Activated naive CD8-positive, alpha-beta T cell treated with anti-CD3 and anti-CD28 coated beads, Interleukin-2, amount 50 U/mL, for 24 hours (primary cell): ENCODE measurements at regions not wholly inside any gene's neighbourhood (a gene's known extent, or its start where the extent isn't known, plus 50 kb on each side); places are given as distances from the start of the nearest gene placed in this dataset.

Experiments used
- ATAC-seq: fragments of 150-1000 bp; cut with Tn5 transposase; one replicate; pipeline ENCODE4 v1.10.0; 2021
- DNase-seq: peaks from one replicate; pipeline ENCODE4 v3.0.0; 2021
- H3K27ac Mint-ChIP-seq: one replicate; pipeline ENCODE4 v1.8.0; 2021; ENCODE audit warnings: mild to moderate bottlenecking, mixed read lengths
- H3K27me3 Mint-ChIP-seq: one replicate; pipeline ENCODE4 v1.8.0; 2021; ENCODE audit warnings: mixed read lengths
- H3K36me3 Mint-ChIP-seq: one replicate; pipeline ENCODE4 v1.8.0; 2021; ENCODE audit warnings: low read depth, mixed read lengths
- H3K4me1 Mint-ChIP-seq: one replicate; pipeline ENCODE4 v1.8.0; 2021; ENCODE audit warnings: mixed read lengths
- H3K4me3 Mint-ChIP-seq: one replicate; pipeline ENCODE4 v1.8.0; 2021; ENCODE audit warnings: mild to moderate bottlenecking, moderate library complexity, mixed read lengths
- H3K9me3 Mint-ChIP-seq: one replicate; pipeline ENCODE4 v1.8.0; 2021; ENCODE audit warnings: mixed read lengths

- no peaks in the 10 kb centered on the region for H3K36me3 Mint-ChIP-seq
- no peaks in the 10 kb centered on the region for H3K9me3 Mint-ChIP-seq
- ATAC-seq (no peak), DNase-seq (no peak)
- H3K27me3 Mint-ChIP-seq: no peaks in the 10 kb centered on the region
- peaks cover 3% of the 10 kb centered on the region for H3K4me1 Mint-ChIP-seq
- H3K27ac Mint-ChIP-seq: no peak overlapping the region
- H3K4me3 Mint-ChIP-seq: no peak overlapping the region
Measured at GRCh38 chr1:56333461-56333860, 245.9 kb downstream of the PLPP3 start.

DNA sequence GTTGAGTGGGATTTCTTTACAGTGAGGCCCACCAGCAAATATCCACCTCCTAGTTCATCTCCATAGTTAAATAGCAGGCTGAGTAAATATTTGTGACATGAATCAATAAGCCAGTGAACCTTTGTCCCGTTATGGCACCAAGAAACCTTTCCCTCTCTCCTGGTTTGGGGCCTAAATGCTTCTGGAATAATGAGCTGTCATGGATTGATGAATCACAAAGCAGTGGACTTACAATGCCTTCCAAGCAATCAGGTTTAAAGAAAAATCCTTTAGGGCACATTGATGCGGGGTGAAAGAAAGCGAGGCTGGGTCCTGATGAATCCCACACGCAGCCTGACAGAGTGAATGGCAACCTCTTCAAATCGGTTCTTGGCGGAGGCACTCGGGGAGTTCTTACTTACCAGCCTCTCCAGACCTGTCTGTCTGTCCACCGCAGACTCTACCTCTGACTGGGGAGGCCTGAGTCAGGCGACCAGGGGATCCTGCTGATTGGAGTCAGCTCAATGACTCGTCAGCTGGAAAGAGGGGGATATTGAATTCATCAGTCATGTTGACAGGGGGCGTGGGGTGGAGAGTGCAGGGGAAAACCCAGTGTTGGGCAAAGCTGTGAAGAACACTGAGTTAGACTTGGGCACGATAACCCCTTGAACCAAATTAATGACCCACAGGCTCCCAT is 247.3 kb downstream of the PLPP3 start:
- H3K4me1 Mint-ChIP-seq: peaks cover 3% of the 10 kb centered on the region
- no peak overlapping the region for H3K4me3 Mint-ChIP-seq
- DNase-seq (no peak), ATAC-seq (no peak)
- H3K27me3 Mint-ChIP-seq: no peaks in the 10 kb centered on the region
- H3K36me3 Mint-ChIP-seq: no peaks in the 10 kb centered on the region
- no peaks in the 10 kb centered on the region for H3K9me3 Mint-ChIP-seq
- no peak overlapping the region for H3K27ac Mint-ChIP-seq

GRCh38 chr1:56331207-56331891 is 248.0 kb downstream of the PLPP3 start:
- no peaks in the 10 kb centered on the region for H3K36me3 Mint-ChIP-seq
- no peak overlapping the region for H3K27ac Mint-ChIP-seq
- ATAC-seq: no peak
- H3K4me1 Mint-ChIP-seq: peaks cover 3% of the 10 kb centered on the region
- no peak overlapping the region for H3K4me3 Mint-ChIP-seq
- H3K27me3 Mint-ChIP-seq: no peaks in the 10 kb centered on the region
- H3K9me3 Mint-ChIP-seq: no peaks in the 10 kb centered on the region
- DNase-seq: no peak

- Mint-ChIP-seq H3K27me3 (no peaks in the 10 kb centered on the region), H3K27ac (no peak overlapping the region), H3K36me3 (no peaks in the 10 kb centered on the region), H3K4me1 (peaks cover 3% of the 10 kb centered on the region), H3K9me3 (no peaks in the 10 kb centered on the region), H3K4me3 (no peak overlapping the region)
- no peak for DNase-seq
- peak; percentile 68 for ATAC-seq
Measured at GRCh38 chr1:56330391-56331026, 248.9 kb downstream of the PLPP3 start.

DNA sequence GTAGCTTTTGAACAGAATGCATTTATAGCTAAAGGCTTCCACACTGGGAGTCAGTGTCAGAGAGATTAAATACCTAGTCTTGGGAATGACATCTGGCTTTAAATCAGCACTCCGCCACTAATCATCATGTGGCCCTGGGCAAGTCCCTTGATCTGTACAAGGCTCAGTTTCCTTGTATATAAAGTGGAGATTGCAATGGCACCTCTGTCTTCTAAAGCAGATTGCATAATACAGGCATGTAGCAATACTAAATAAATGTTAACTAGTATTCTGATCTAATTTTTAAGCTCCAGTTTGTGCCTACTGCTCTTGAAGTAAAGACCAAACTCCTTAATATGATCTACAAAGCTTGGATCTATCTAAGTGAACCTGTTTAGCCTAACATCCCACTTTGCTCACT is 249.4 kb downstream of the PLPP3 start:
- ATAC-seq: no peak
- H3K4me3 Mint-ChIP-seq: no peak overlapping the region
- H3K4me1 Mint-ChIP-seq: peaks cover 3% of the 10 kb centered on the region
- H3K27me3 Mint-ChIP-seq: no peaks in the 10 kb centered on the region
- no peak overlapping the region for H3K27ac Mint-ChIP-seq
- H3K9me3 Mint-ChIP-seq: no peaks in the 10 kb centered on the region
- DNase-seq: no peak
- H3K36me3 Mint-ChIP-seq: no peaks in the 10 kb centered on the region

DNA sequence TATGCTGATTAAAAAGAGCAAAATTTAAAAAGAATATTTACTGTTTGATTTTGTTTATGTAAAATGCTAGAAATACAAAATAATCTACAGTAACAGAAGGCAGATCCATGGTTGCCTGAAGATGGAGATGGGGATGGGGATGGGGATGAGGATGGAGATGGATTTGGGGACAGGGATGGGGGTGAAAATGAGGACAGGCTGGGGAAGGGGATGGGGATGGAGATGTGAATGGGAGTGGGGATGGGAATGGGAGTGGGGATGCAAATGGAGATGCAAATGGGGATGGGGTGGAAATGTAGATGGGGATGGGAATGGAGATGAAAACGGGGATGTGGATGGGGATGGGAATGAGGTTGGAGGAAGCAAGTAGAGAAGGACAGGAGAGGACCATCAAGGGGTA is 252.2 kb downstream of the PLPP3 start:
- no peaks in the 10 kb centered on the region for H3K36me3 Mint-ChIP-seq
- ATAC-seq: no peak

GRCh38 chr1:56326056-56326455 is 253.3 kb downstream of the PLPP3 start:
- DNase-seq: no peak
- H3K4me1 Mint-ChIP-seq: peaks cover 3% of the 10 kb centered on the region
- H3K4me3 Mint-ChIP-seq: no peak overlapping the region
- H3K36me3 Mint-ChIP-seq: no peaks in the 10 kb centered on the region
- no peak for ATAC-seq
- H3K27ac Mint-ChIP-seq: no peak overlapping the region
- H3K9me3 Mint-ChIP-seq: no peaks in the 10 kb centered on the region
- no peaks in the 10 kb centered on the region for H3K27me3 Mint-ChIP-seq

More for the DNA sequence above, 252.2 kb downstream of the PLPP3 start:
- Mint-ChIP-seq H3K27me3 (no peaks in the 10 kb centered on the region), H3K4me1 (peaks cover 3% of the 10 kb centered on the region), H3K9me3 (no peaks in the 10 kb centered on the region), H3K4me3 (no peak overlapping the region), H3K27ac (no peak overlapping the region)
- no peak for DNase-seq

DNA sequence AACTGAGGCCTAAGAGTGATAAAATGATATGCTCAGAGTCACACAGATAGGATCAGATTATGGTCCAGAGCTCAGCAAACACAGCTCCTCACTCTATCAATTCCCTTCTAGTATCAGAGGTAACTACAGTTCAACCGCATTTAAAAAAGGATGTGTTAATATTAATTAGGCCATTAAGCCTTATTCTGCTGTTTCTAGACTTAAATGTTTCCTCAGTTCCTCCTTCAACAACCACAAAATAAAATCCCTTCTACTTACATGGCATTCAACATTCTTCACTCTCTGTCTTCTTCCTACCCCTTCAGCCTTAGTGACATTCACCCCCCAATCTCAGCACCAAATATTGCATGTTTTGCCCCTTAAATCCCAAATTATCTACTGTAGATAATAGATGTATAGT is 254.9 kb downstream of the PLPP3 start:
- no peak overlapping the region for H3K4me3 Mint-ChIP-seq
- H3K9me3 Mint-ChIP-seq: no peaks in the 10 kb centered on the region
- DNase-seq (no peak), ATAC-seq (no peak)
- no peaks in the 10 kb centered on the region for H3K4me1 Mint-ChIP-seq
- no peaks in the 10 kb centered on the region for H3K36me3 Mint-ChIP-seq
- H3K27ac Mint-ChIP-seq: no peak overlapping the region
- H3K27me3 Mint-ChIP-seq: no peaks in the 10 kb centered on the region

- H3K27ac Mint-ChIP-seq: no peak overlapping the region
- no peaks in the 10 kb centered on the region for H3K36me3 Mint-ChIP-seq
- DNase-seq: no peak
- no peaks in the 10 kb centered on the region for H3K4me1 Mint-ChIP-seq
- H3K9me3 Mint-ChIP-seq: no peaks in the 10 kb centered on the region
- ATAC-seq: no peak
- H3K27me3 Mint-ChIP-seq: peaks cover 2% of the 10 kb centered on the region
- no peak overlapping the region for H3K4me3 Mint-ChIP-seq
Measured at GRCh38 chr1:56322211-56322610, 257.2 kb downstream of the PLPP3 start.

DNA sequence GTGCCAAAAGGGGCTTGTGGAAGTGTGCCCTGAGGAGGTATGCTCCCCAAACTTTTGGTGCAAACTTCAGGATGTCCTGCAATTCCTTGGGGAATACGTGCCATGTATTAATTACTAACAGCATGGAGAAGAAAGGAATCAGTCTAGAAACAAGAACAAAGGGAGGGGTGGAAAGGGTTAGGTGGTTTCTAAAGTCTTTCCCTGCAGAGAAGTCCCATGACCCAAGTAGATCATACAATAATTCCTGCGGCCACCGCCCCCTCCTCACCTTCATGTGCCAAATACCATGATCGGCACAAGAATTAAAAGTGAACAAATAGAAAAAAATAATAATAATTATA is 258.2 kb downstream of the PLPP3 start:
- H3K9me3 Mint-ChIP-seq: no peaks in the 10 kb centered on the region
- H3K27ac Mint-ChIP-seq: no peak overlapping the region
- H3K4me3 Mint-ChIP-seq: no peak overlapping the region
- peaks cover 2% of the 10 kb centered on the region for H3K27me3 Mint-ChIP-seq
- no peak for DNase-seq
- H3K36me3 Mint-ChIP-seq: no peaks in the 10 kb centered on the region
- no peaks in the 10 kb centered on the region for H3K4me1 Mint-ChIP-seq
- ATAC-seq: no peak

DNA sequence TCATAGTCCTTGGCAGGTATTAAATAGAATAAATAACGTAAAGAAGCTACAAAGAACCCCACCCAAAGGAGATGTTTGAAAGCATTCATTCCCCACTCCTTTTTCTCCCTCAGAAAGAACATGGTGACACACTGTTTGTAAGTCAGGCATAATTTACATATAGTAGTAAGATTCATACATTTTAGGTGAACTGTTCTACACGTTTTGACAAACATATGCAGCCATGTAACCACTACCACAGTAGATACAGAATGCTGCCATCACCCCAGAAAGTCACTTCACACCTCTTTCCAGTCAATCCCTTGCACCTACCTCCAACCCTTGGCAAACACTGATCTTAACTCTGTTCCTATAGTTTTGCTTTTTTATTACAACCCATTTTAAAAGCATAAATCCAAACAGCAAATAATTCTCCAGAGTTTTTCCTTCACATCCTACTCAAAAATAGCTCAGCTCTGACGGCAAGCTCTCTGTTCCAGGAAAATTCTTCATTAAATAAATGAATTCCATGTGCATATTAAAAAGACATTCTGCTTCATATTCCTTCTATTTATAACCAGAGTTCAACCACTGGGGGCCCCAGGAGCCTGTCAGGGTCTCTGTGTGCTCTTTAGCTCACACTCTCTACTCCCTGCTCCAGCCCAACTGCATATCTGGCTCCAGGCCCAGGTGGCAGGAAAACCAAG is 258.8 kb downstream of the PLPP3 start:
- Mint-ChIP-seq H3K4me3 (no peak overlapping the region), H3K27ac (no peak overlapping the region), H3K27me3 (peaks cover 2% of the 10 kb centered on the region), H3K9me3 (no peaks in the 10 kb centered on the region), H3K4me1 (no peaks in the 10 kb centered on the region), H3K36me3 (no peaks in the 10 kb centered on the region)
- DNase-seq (no peak), ATAC-seq (no peak)

GRCh38 chr1:56317722-56318121 is 261.6 kb downstream of the PLPP3 start:
- DNase-seq (no peak), ATAC-seq (no peak)
- Mint-ChIP-seq H3K4me1 (no peaks in the 10 kb centered on the region), H3K4me3 (no peak overlapping the region), H3K36me3 (no peaks in the 10 kb centered on the region), H3K27ac (no peak overlapping the region), H3K27me3 (peaks cover 4% of the 10 kb centered on the region), H3K9me3 (peaks cover 12% of the 10 kb centered on the region)

DNA sequence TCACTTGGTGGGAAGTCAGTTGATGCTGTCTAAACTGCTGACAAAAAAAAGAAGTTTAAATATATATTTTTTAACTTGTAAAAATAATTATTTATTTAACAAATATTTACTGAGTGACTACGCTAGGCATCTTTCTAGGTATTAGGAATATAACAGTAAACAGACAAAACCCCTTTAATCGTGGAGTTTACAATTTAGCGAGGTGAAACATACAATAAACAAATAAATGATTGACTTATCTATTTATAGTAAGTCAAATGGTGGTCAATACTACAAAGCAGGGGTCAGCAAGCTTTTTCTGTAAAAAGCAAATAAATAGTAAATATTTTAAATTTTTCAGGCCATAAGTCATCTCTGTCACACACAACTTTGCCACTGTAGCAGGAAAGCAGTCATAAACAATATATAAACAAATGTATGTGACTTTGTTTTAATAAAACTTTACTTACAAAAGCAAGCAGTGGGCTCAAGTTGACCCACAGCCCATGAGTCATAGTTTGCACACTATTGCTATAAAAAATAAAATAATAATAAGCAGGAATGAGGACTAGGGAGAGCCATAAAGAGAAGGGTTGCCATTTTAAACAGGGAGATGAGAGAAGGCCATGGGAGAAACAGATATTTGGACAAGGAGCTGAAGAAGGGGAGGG is 263.9 kb downstream of the PLPP3 start:
- H3K4me3 Mint-ChIP-seq: no peak overlapping the region
- DNase-seq (no peak), ATAC-seq (no peak)
- H3K36me3 Mint-ChIP-seq: no peaks in the 10 kb centered on the region
- H3K4me1 Mint-ChIP-seq: no peaks in the 10 kb centered on the region
- peaks cover 9% of the 10 kb centered on the region for H3K27me3 Mint-ChIP-seq
- H3K27ac Mint-ChIP-seq: no peak overlapping the region
- peaks cover 12% of the 10 kb centered on the region for H3K9me3 Mint-ChIP-seq

DNA sequence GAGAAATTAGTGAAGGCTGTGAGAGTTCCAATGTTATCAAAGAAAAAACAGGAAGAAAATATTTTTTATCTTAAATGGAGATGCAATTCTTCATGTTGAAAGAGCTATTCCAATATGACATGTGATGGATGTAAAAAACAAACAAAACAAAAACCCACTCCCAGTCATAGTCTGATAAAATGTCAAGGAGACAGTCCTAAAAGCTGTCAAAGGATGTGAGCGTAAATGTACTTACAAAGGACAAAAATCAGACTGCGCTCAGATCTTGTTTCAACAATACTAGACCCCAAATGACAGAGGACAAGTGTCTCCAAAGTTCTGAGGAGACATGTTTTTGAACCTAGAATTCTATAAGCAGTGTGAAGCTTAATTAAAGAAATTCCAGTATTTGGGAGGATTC is 265.8 kb downstream of the PLPP3 start:
- H3K36me3 Mint-ChIP-seq: no peaks in the 10 kb centered on the region
- no peak overlapping the region for H3K4me3 Mint-ChIP-seq
- ATAC-seq (no peak), DNase-seq (no peak)
- no peaks in the 10 kb centered on the region for H3K4me1 Mint-ChIP-seq
- H3K9me3 Mint-ChIP-seq: peaks cover 12% of the 10 kb centered on the region
- H3K27ac Mint-ChIP-seq: no peak overlapping the region
- peaks cover 11% of the 10 kb centered on the region for H3K27me3 Mint-ChIP-seq
